Calu3 (cell line): ENCODE measurements at regions not wholly inside any gene's neighbourhood (a gene's known extent, or its start where the extent isn't known, plus 50 kb on each side); places are given as distances from the start of the nearest gene placed in this dataset.

Experiments used
- BruUV-seq: library from RNA; stranded (reverse); fragments of 400-500 nt; replicated peaks from 2 replicates; lab custom pipeline; 2021; lab: Mats Ljungman, UMichigan
- CTCF ChIA-PET: fragments of 300-600 bp; sonication (Branson Sonifier 250); formaldehyde crosslinking; loops from one replicate; lab custom pipeline; 2022; ENCODE audit warnings: antibody characterized with exemption; lab: Charles Lee
- DNase-seq: peaks from one replicate; pipeline ENCODE4 v3.0.0; 2022
- H3K27ac Mint-ChIP-seq: one replicate; pipeline ENCODE4 v1.8.0; 2022; ENCODE audit warnings: mixed read lengths; ENCODE audit not compliant: unreplicated experiment
- H3K27me3 Mint-ChIP-seq: one replicate; pipeline ENCODE4 v1.8.0; 2022; ENCODE audit warnings: mixed read lengths; ENCODE audit not compliant: unreplicated experiment
- H3K36me3 Mint-ChIP-seq: one replicate; pipeline ENCODE4 v1.8.0; 2022; ENCODE audit warnings: mild to moderate bottlenecking, moderate library complexity, mixed read lengths; ENCODE audit not compliant: insufficient read depth, unreplicated experiment
- H3K4me1 Mint-ChIP-seq: one replicate; pipeline ENCODE4 v1.8.0; 2022; ENCODE audit warnings: mild to moderate bottlenecking, low read depth, mixed read lengths; ENCODE audit not compliant: unreplicated experiment
- H3K4me3 Mint-ChIP-seq: one replicate; pipeline ENCODE4 v1.8.0; 2022; ENCODE audit warnings: mild to moderate bottlenecking, low read depth, moderate library complexity, mixed read lengths; ENCODE audit not compliant: unreplicated experiment
- H3K9me3 Mint-ChIP-seq: one replicate; pipeline ENCODE4 v1.8.0; 2022; ENCODE audit warnings: low read depth, mixed read lengths; ENCODE audit not compliant: unreplicated experiment
- intact Hi-C: fragments of 100-400 bp; cut with micrococcal nuclease; formaldehyde crosslinking; loops from one replicate; pipeline ENCODE4 v1.10.0; 2022; ENCODE audit not compliant: unreplicated experiment
- TF ChIP-seq, protein P1 (sequence below): fragments of 200-600 bp; IDR thresholded peaks from one replicate; pipeline ENCODE4 v1.8.0; 2022; ENCODE audit warnings: antibody characterized with exemption; ENCODE audit not compliant: unreplicated experiment

DNA sequence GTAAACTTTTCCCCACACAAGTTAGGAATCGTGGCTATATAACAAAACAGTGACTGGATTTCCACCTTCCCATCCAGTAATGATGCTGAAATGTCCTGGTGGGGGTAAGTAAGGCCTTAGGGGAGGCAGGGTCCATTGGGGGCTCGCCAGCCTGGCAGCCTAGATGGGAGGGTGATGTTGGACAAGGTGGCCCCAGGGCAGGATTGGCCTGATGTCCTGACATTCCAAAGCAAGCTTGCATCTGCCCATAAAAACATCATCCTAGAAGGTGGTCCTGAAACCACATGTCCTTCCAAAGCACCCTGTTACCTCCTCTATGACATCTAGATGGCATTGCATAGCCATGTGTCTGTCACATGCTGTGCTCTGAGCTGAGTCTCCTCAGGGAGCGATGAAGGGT, 54.1 kb upstream of the RAB6C start:
- Mint-ChIP-seq H3K27me3 (peaks cover 32% of the 10 kb centered on the region), H3K9me3 (no peaks in the 10 kb centered on the region), H3K4me1 (peaks cover 7% of the 10 kb centered on the region), H3K4me3 (no peak overlapping the region), H3K36me3 (no peaks in the 10 kb centered on the region), H3K27ac (no peak overlapping the region)
- DNase-seq, result no peak
- no TSS peak for BruUV-seq
- intact Hi-C loops, result loop anchor here (10.0 kb wide), 1 partner anchor 151 kb away; no protein-coding TSS in a partner anchor
- CTCF ChIA-PET, result no interaction called here
- TF ChIP-seq, protein P1, sequence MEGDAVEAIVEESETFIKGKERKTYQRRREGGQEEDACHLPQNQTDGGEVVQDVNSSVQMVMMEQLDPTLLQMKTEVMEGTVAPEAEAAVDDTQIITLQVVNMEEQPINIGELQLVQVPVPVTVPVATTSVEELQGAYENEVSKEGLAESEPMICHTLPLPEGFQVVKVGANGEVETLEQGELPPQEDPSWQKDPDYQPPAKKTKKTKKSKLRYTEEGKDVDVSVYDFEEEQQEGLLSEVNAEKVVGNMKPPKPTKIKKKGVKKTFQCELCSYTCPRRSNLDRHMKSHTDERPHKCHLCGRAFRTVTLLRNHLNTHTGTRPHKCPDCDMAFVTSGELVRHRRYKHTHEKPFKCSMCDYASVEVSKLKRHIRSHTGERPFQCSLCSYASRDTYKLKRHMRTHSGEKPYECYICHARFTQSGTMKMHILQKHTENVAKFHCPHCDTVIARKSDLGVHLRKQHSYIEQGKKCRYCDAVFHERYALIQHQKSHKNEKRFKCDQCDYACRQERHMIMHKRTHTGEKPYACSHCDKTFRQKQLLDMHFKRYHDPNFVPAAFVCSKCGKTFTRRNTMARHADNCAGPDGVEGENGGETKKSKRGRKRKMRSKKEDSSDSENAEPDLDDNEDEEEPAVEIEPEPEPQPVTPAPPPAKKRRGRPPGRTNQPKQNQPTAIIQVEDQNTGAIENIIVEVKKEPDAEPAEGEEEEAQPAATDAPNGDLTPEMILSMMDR, result no peak

DNA sequence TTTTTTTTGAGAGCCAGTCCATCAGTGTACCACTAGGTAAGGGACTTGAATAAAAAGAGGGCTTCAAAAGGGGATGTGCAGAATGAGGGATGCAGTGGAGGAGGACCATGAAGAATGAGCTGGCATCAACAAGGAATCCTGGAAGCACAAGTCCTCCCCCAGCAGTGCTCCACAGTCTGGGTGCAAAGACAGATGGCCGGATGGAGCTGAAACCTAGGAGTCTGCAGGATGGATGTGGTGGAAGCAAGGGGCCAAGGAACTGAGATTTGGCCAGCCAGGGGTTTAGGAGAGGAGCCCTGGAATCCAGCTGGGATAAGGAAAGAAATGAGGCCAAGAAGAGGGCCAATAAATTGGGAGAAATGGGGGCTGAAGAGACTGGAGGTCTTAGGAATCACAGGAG, 51.8 kb upstream of the RAB6C start:
- TF ChIP-seq, protein P1, result no peak
- no peak overlapping the region for H3K4me3 Mint-ChIP-seq
- intact Hi-C loops, result loop anchor here (10.0 kb wide), 1 partner anchor 153 kb away; no protein-coding TSS in a partner anchor
- peaks cover 32% of the 10 kb centered on the region for H3K27me3 Mint-ChIP-seq
- H3K4me1 Mint-ChIP-seq, result peaks cover 7% of the 10 kb centered on the region
- no peaks in the 10 kb centered on the region for H3K36me3 Mint-ChIP-seq
- CTCF ChIA-PET, result interaction anchor here (0.6 kb wide), 1 partner anchor 165 kb away, joined by 3 read pairs; no protein-coding TSS in a partner anchor
- no peak overlapping the region for H3K27ac Mint-ChIP-seq
- DNase-seq, result no peak
- no peaks in the 10 kb centered on the region for H3K9me3 Mint-ChIP-seq
- BruUV-seq, result no TSS peak

DNA sequence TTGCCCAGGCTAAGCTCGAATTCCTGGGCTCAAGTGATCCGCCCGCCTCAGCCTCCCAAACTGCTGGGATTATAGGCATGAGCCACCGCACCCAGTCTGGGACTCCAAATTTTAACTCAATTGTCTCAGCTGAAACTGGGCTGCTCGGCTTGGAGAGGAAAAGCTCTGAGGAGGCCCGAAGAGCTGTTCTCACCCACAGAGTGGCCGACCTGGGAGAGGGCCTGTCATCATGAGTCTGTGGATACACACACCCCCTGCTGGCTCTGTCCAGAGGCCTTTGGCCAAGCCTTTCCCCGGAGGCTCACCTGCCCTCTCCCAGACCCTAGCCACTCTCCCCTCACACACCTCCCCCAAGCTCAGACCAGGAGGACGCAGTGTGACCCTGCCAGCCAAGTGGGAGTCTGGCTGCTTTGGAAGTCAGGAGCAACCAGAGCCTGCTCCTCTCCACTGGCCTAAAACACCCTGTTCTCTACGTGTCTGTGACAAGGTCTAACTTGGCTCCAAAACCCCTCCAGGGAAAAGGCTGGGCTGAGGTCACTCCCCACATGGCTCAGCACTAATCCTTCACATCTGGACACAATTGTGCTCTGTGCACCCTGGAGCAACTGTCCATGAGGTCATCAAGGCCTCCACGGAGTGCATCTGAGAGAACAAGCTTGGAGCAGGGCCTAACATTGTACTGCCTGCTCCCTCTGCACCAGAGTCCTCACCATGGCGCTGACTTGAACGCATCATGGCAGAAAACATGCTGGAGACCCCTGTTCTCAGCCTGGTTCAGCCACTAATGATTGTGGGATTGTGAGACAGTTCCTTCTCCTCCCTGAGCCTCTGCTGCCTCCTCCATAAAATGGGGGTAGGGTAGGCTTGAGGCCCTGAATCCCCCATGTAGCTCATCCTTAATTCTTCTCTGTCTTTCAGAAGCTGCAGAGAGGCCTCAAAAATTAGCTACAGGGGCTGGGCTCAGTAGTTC, 49.9 kb upstream of the RAB6C start:
- BruUV-seq, result no TSS peak

More for the DNA sequence above, 49.9 kb upstream of the RAB6C start:
- H3K27me3 Mint-ChIP-seq, result peaks cover 49% of the 10 kb centered on the region
- intact Hi-C loops, result loop anchor here (10.0 kb wide), 1 partner anchor 155 kb away; no protein-coding TSS in a partner anchor
- no peaks in the 10 kb centered on the region for H3K4me1 Mint-ChIP-seq
- H3K9me3 Mint-ChIP-seq, result no peaks in the 10 kb centered on the region
- H3K27ac Mint-ChIP-seq, result no peak overlapping the region
- no peaks in the 10 kb centered on the region for H3K36me3 Mint-ChIP-seq
- TF ChIP-seq, protein P1, result no peak
- CTCF ChIA-PET, result no interaction called here
- no peak for DNase-seq
- H3K4me3 Mint-ChIP-seq, result no peak overlapping the region
